Mammary epithelial cell (primary cell): ENCODE measurements at regions not wholly inside any gene's neighbourhood (a gene's known extent, or its start where the extent isn't known, plus 50 kb on each side); places are given as distances from the start of the nearest gene placed in this dataset.

ENCODE experiments used
- CTCF ChIP-seq, 2 donors: IDR thresholded peaks in 1 of 2; conservative IDR thresholded peaks in 1 of 2; 2 replicates each; pipeline ENCODE4 v1.5.1; 2011 to 2012; ENCODE audit warnings: inconsistent platforms in 2 of 2, low read length in 2 of 2, mild to moderate bottlenecking in 2 of 2, control low read depth in 1 of 2, low read depth in 1 of 2; ENCODE audit not compliant: insufficient read depth in 1 of 2; ENCODE audit errors: extremely low read depth in 1 of 2
- EZH2 ChIP-seq: IDR thresholded peaks from 2 replicates; pipeline ENCODE4 v1.6.1; 2012; ENCODE audit warnings: low read length, inconsistent platforms, borderline replicate concordance

DNA sequence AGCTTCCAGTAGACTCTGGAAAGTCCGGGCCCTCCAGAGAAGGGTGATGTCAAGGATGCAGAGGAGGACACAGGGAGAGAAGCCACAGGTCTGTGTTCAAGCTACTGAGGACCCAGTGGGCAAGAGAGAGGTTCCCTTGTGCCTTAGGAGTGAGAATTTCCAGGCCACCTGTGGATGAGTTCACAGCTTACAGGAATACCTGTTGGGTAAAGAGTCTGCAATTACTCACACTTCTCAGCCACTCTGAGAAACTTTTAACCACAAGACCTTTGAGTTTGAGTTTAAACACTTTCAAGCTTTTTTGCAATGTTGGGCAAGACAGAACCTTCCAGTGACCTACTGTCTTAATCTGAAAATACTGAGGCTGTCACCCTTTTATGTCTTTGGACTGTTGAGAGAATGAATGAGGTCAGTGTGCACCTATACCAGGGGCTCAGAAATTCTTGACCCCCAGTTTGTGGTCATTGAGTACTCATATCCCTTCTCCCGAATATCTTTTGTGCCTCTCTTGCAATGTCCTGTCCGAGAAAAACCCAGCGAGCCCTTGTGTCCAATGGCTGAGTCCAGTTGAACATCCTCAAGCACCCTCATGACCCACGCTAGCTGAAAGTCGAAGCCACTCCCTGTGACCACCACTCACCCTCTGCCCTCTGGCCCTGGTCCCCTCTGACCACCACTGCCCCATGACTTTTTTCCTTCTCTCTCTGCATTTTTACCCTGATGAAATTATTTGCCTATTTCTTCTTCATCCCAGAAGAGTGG, 368.5 kb upstream of the ZNF507 start:
- TF ChIP-seq CTCF (conservative IDR thresholded peaks at IDR 0.05 in 1 of 2, IDR thresholded peaks at IDR 0.05 in 1 of 2; ENCODE audit: extremely low read depth in 1 of 2, insufficient read depth in 1 of 2, low read depth in 1 of 2, low read length in 2 of 2) (no peak), EZH2 (no peak)
